SJCRH30 (cell line): ENCODE measurements at regions not wholly inside any gene's neighbourhood (a gene's known extent, or its start where the extent isn't known, plus 50 kb on each side); places are given as distances from the start of the nearest gene placed in this dataset.

Source experiments
- DNase-seq, 2 experiments: peaks; one replicate each; pipeline ENCODE4 v3.0.0-alpha.2; 2015 to 2020
- H3K27ac ChIP-seq: fragments of 250-450 bp; sonication (Bioruptor Pico); 2 replicates; pipeline ENCODE4 v1.5.1; 2020; ENCODE audit warnings: mild to moderate bottlenecking, moderate library complexity
- H3K27me3 ChIP-seq: fragments of 250-450 bp; sonication (Bioruptor Pico); 2 replicates; pipeline ENCODE4 v1.5.1; 2020; ENCODE audit warnings: mild to moderate bottlenecking, moderate library complexity
- H3K36me3 ChIP-seq: fragments of 250-450 bp; sonication (Bioruptor Pico); 2 replicates; pipeline ENCODE4 v1.5.1; 2020; ENCODE audit warnings: mild to moderate bottlenecking, moderate library complexity
- H3K4me1 ChIP-seq: fragments of 250-450 bp; sonication (Bioruptor Pico); 2 replicates; pipeline ENCODE4 v1.5.1; 2020; ENCODE audit warnings: mild to moderate bottlenecking, moderate library complexity
- H3K4me3 ChIP-seq: fragments of 250-450 bp; sonication (Bioruptor Pico); 2 replicates; pipeline ENCODE4 v1.5.1; 2020; ENCODE audit warnings: mild to moderate bottlenecking, moderate library complexity
- H3K9me3 ChIP-seq: fragments of 250-450 bp; sonication (Bioruptor Pico); replicated peaks from 2 replicates; pipeline ENCODE4 v1.5.1; 2020; ENCODE audit warnings: mild to moderate bottlenecking, moderate library complexity

DNA sequence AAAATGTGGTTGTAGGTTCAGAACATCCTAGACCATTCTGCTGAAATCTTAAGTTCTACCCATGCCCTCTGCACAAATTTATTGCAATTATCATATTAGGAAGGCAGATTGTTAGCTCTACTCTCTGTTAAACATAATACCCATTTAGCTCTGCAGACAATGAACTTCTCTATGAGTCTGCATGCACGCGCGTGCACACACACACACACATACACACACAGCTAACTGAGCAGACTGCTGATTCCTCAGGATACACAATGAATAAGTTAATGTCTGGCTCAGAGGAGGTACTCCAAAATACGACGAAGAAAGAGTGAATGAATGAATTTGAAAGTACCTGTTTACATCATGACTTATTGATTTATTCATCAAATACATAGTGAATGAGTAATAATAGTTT lies 276.2 kb upstream of the SORCS1 start:
- Histone ChIP-seq H3K36me3 (no peaks in the 10 kb centered on the region), H3K9me3 (no peaks in the 10 kb centered on the region), H3K27ac (no peak overlapping the region), H3K4me1 (peaks cover 14% of the 10 kb centered on the region), H3K4me3 (no peak overlapping the region), H3K27me3 (no peaks in the 10 kb centered on the region)
- no peak for DNase-seq

- H3K27me3 ChIP-seq: no peaks in the 10 kb centered on the region
- no peaks in the 10 kb centered on the region for H3K36me3 ChIP-seq
- H3K4me1 ChIP-seq: peaks cover 13% of the 10 kb centered on the region
- no peak overlapping the region for H3K4me3 ChIP-seq
- no peak for DNase-seq
- no peak overlapping the region for H3K27ac ChIP-seq
- no peaks in the 10 kb centered on the region for H3K9me3 ChIP-seq
Measured at GRCh38 chr10:107437921-107438320, 273.4 kb upstream of the SORCS1 start.

GRCh38 chr10:107436568-107436967 lies 272.1 kb upstream of the SORCS1 start:
- DNase-seq: no peak
- Histone ChIP-seq H3K36me3 (no peaks in the 10 kb centered on the region), H3K9me3 (no peaks in the 10 kb centered on the region), H3K27ac (no peak overlapping the region), H3K4me1 (no peaks in the 10 kb centered on the region), H3K4me3 (no peak overlapping the region), H3K27me3 (no peaks in the 10 kb centered on the region)

- Histone ChIP-seq H3K27ac (no peak overlapping the region), H3K9me3 (no peaks in the 10 kb centered on the region), H3K4me3 (no peak overlapping the region), H3K27me3 (no peaks in the 10 kb centered on the region), H3K36me3 (no peaks in the 10 kb centered on the region), H3K4me1 (no peaks in the 10 kb centered on the region)
- DNase-seq: no peak
Measured at GRCh38 chr10:107434854-107435253, 270.3 kb upstream of the SORCS1 start.

DNA sequence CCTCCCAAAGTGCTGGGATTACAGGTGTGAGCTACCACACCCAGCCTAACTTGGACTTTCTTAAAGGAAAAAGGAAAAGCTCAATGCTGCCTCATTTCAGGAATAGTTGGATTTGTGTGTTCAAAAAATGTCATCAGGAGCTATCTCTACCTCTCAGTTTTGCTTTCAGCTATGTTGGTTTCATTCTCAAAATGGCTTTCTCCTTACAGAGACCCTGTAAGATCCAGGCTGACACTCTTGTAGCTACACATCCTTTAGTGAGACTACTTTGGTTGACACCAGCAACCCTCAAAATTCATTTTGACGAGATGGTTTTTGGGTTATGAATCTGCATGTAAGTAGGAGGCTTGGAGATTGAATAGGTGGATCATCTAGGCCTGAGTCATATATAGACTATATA lies 269.7 kb upstream of the SORCS1 start:
- Histone ChIP-seq H3K9me3 (no peaks in the 10 kb centered on the region), H3K36me3 (no peaks in the 10 kb centered on the region), H3K27me3 (no peaks in the 10 kb centered on the region), H3K4me1 (no peaks in the 10 kb centered on the region), H3K27ac (no peak overlapping the region), H3K4me3 (no peak overlapping the region)
- no peak for DNase-seq

GRCh38 chr10:107433605-107434004 lies 269.1 kb upstream of the SORCS1 start:
- H3K4me3 ChIP-seq: no peak overlapping the region
- no peaks in the 10 kb centered on the region for H3K4me1 ChIP-seq
- no peaks in the 10 kb centered on the region for H3K9me3 ChIP-seq
- no peaks in the 10 kb centered on the region for H3K27me3 ChIP-seq
- no peak for DNase-seq
- no peak overlapping the region for H3K27ac ChIP-seq
- H3K36me3 ChIP-seq: no peaks in the 10 kb centered on the region

DNA sequence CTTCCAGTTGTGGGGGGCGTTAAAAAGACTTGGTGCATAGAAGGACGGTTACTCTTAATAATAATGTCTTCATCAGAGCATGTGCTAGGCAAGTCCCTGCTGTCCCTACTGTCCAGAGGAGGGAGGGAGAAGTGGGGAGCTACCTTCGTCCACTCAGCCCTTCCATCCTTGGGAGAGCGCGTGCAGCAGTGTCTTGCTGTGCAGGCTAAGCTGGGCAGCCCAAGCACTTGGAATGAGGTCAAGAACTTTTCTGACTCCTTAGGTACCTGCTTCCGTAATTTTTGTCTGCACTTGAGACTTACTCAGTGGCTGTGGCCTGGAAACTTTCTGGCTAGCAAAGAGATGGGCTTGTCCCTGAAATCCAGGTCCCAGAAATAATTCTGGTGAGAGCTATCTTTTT lies 265.9 kb upstream of the SORCS1 start:
- Histone ChIP-seq H3K4me1 (no peaks in the 10 kb centered on the region), H3K36me3 (no peaks in the 10 kb centered on the region), H3K27ac (no peak overlapping the region), H3K27me3 (no peaks in the 10 kb centered on the region), H3K9me3 (no peaks in the 10 kb centered on the region), H3K4me3 (no peak overlapping the region)
- no peak for DNase-seq

DNA sequence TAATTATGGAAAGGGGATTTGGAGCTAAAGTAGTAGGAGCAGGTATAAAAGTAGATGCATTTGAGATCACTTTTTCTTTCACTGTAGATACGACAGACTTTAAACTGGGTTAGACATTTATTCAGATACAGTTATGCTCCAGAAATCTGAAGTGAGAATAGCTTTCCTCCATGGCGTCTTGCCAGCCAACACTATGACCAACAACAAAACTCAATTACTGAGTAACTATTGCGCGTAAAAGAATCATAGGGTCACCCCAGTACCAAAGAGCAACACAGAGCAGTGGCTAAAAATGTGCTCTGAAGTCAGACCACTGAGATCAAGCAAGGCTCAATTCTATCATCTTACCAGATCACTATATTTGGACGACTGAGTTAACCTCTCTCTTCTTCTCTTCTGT lies 262.5 kb upstream of the SORCS1 start:
- Histone ChIP-seq H3K9me3 (no peaks in the 10 kb centered on the region), H3K27me3 (no peaks in the 10 kb centered on the region), H3K27ac (no peak overlapping the region), H3K36me3 (no peaks in the 10 kb centered on the region), H3K4me1 (no peaks in the 10 kb centered on the region), H3K4me3 (no peak overlapping the region)
- no peak for DNase-seq

- Histone ChIP-seq H3K27me3 (no peaks in the 10 kb centered on the region), H3K27ac (no peak overlapping the region), H3K4me1 (no peaks in the 10 kb centered on the region), H3K36me3 (no peaks in the 10 kb centered on the region), H3K9me3 (no peaks in the 10 kb centered on the region), H3K4me3 (no peak overlapping the region)
- DNase-seq: no peak
Measured at GRCh38 chr10:107425931-107426553, 261.5 kb upstream of the SORCS1 start.

DNA sequence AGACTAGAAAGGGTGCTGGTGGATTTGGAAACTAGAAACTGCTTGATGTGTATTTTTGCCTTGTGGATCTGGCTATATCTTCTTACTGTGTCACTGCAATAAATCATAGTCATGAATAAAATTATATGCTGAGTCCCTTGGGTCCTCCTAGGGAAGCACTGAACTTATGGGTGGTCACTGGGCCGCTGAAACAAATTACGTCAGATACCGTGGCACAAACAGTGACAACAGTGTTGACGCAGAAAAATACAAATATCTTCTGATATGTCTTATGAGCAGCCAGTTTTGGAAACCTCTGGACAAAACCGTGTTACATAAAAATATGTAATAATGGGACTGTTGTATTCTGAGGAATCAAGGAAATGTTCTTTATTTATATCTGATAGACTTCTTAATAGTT lies 260.1 kb upstream of the SORCS1 start:
- H3K4me1 ChIP-seq: no peaks in the 10 kb centered on the region
- H3K4me3 ChIP-seq: no peak overlapping the region
- H3K27me3 ChIP-seq: no peaks in the 10 kb centered on the region
- no peak for DNase-seq
- H3K36me3 ChIP-seq: no peaks in the 10 kb centered on the region
- no peak overlapping the region for H3K27ac ChIP-seq
- no peaks in the 10 kb centered on the region for H3K9me3 ChIP-seq

- H3K36me3 ChIP-seq: no peaks in the 10 kb centered on the region
- no peaks in the 10 kb centered on the region for H3K9me3 ChIP-seq
- DNase-seq: no peak
- H3K4me1 ChIP-seq: no peaks in the 10 kb centered on the region
- no peaks in the 10 kb centered on the region for H3K27me3 ChIP-seq
- no peak overlapping the region for H3K4me3 ChIP-seq
- no peak overlapping the region for H3K27ac ChIP-seq
Measured at GRCh38 chr10:107423903-107424302, 259.4 kb upstream of the SORCS1 start.

DNA sequence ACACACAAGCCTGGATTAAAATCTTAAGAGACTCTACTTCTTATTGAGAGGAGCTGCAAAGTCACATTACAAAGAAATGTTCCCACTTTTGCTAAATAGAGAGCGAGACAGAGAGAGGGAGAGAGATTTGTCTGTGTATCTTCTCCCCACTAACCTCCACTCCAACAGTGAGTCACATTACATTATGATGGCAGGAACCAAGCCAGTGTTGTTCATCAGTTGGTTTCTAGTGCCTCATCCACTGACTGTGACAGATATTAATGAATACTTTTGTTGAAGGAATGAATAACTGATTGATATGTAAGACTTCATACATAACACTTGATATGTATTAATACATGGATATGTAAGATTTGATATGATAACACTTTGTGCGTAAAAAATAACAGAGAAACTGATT lies 258.2 kb upstream of the SORCS1 start:
- Histone ChIP-seq H3K27ac (no peak overlapping the region), H3K4me3 (no peak overlapping the region), H3K36me3 (no peaks in the 10 kb centered on the region), H3K9me3 (no peaks in the 10 kb centered on the region), H3K4me1 (no peaks in the 10 kb centered on the region), H3K27me3 (no peaks in the 10 kb centered on the region)
- no peak for DNase-seq

DNA sequence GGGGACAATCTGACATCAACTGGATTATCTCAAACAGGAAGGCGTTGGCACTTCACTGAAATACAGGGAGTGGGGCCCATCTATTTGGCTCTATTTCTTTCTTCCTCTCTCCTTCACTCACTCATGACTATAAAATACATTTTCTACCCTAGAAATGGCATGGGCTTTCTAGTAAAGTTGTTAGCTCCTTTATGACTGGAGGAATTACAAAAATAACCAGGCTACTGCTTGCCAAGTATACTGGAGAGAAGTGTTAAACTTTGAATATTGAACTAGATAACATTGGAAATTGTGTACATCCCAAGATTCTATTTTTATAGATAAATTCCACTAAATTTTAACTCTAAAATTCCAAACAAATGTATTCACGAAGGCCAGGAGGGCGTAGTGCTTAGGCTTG lies 255.7 kb upstream of the SORCS1 start:
- Histone ChIP-seq H3K36me3 (no peaks in the 10 kb centered on the region), H3K4me3 (no peak overlapping the region), H3K27ac (no peak overlapping the region), H3K9me3 (no peaks in the 10 kb centered on the region), H3K4me1 (no peaks in the 10 kb centered on the region), H3K27me3 (no peaks in the 10 kb centered on the region)
- DNase-seq: no peak

DNA sequence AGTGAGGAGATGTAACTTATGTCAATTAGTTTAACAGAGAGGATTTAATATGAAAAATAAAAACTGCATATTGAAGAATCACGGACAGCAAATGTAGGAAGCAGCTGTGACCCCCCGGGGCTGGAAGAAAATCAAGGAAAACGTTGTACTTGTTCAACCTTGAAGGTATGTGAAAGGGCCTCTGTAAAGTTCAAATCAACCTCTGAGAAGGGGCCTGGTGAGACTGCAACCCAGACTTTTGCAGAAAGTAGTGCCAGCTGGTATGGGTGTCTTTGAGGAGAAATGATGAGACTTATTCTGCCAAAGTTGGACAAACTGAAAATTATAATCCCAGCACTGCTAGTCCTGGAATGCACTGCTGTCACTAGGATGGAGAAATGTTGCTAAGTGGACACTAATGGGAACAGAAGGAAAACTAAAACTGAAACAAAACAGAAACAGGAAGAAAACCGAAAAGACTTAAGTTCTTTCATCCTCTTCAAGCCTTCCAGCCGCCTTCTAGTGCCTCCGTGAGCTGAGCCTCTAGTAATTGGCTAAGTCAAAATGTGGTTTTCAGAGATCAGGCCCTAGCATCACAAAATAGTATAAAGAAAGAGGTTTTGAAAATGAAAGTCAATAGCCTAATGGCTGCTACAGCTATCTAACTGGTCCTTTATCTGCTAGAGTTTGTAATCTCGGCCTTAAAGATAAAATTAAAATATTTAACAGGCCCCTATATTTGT lies 253.7 kb upstream of the SORCS1 start:
- H3K4me1 ChIP-seq: no peaks in the 10 kb centered on the region
- no peak overlapping the region for H3K27ac ChIP-seq
- no peaks in the 10 kb centered on the region for H3K27me3 ChIP-seq
- no peaks in the 10 kb centered on the region for H3K9me3 ChIP-seq
- H3K36me3 ChIP-seq: no peaks in the 10 kb centered on the region
- H3K4me3 ChIP-seq: no peak overlapping the region
- no peak for DNase-seq

- no peak overlapping the region for H3K4me3 ChIP-seq
- no peaks in the 10 kb centered on the region for H3K36me3 ChIP-seq
- H3K27ac ChIP-seq: no peak overlapping the region
- no peak for DNase-seq
- H3K27me3 ChIP-seq: no peaks in the 10 kb centered on the region
- no peaks in the 10 kb centered on the region for H3K9me3 ChIP-seq
- H3K4me1 ChIP-seq: no peaks in the 10 kb centered on the region
Measured at GRCh38 chr10:107417446-107417845, 252.9 kb upstream of the SORCS1 start.

- H3K27me3 ChIP-seq: no peaks in the 10 kb centered on the region
- no peak for DNase-seq
Measured at GRCh38 chr10:107415446-107415845, 250.9 kb upstream of the SORCS1 start.

More at GRCh38 chr10:107415446-107415845, 250.9 kb upstream of the SORCS1 start:
- no peaks in the 10 kb centered on the region for H3K4me1 ChIP-seq
- no peak overlapping the region for H3K27ac ChIP-seq
- H3K36me3 ChIP-seq: no peaks in the 10 kb centered on the region
- H3K9me3 ChIP-seq: no peaks in the 10 kb centered on the region
- no peak overlapping the region for H3K4me3 ChIP-seq
